ENCODE measurements at regions not wholly inside any gene's neighbourhood (a gene's known extent, or its start where the extent isn't known, plus 50 kb on each side); places are given as distances from the start of the nearest gene placed in this dataset.
A peak's percentile ranks its signal among the peaks of the same experiment; 100 is the strongest.
"Not testable (repeated sequence)": the region's sequence is repeated elsewhere in the genome, so short reads cannot be mapped to it uniquely, and the experiment has no call there.

DNA sequence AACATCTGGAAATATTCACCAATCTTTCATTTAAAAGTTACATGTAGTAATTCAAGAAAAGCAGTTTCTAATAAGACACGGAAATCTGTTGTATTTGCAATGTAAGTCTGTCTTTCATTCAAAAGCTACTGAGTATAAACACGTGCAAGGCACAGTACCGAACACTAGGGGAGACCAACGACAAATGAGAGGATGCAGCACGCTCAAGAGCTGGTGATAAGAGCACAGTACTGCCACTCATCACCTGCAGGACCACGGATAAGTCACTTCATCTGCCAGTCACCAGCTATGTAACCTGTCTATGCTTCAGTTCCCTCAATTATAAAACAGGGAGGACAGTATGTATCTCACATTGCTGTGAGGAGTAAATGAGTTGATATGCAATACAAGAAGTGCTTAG is 67.1 kb downstream of the CLEC18A start (continued):
- TF ChIP-seq SIN3A (IDR thresholded peaks at IDR 0.05; ENCODE audit: low read depth, low read length), result no peak
- TF ChIP-seq KDM1A (IDR thresholded peaks at IDR 0.05; ENCODE audit: borderline replicate concordance), result no peak
- TF ChIP-seq, protein P1, sequence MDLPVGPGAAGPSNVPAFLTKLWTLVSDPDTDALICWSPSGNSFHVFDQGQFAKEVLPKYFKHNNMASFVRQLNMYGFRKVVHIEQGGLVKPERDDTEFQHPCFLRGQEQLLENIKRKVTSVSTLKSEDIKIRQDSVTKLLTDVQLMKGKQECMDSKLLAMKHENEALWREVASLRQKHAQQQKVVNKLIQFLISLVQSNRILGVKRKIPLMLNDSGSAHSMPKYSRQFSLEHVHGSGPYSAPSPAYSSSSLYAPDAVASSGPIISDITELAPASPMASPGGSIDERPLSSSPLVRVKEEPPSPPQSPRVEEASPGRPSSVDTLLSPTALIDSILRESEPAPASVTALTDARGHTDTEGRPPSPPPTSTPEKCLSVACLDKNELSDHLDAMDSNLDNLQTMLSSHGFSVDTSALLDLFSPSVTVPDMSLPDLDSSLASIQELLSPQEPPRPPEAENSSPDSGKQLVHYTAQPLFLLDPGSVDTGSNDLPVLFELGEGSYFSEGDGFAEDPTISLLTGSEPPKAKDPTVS (IDR thresholded peaks at IDR 0.05; ENCODE audit: low read depth, low read length), result no peak
- no peak for TF ChIP-seq IRF4 (IDR thresholded peaks at IDR 0.05; ENCODE audit: low read depth, low read length)
- TF ChIP-seq, protein P2, sequence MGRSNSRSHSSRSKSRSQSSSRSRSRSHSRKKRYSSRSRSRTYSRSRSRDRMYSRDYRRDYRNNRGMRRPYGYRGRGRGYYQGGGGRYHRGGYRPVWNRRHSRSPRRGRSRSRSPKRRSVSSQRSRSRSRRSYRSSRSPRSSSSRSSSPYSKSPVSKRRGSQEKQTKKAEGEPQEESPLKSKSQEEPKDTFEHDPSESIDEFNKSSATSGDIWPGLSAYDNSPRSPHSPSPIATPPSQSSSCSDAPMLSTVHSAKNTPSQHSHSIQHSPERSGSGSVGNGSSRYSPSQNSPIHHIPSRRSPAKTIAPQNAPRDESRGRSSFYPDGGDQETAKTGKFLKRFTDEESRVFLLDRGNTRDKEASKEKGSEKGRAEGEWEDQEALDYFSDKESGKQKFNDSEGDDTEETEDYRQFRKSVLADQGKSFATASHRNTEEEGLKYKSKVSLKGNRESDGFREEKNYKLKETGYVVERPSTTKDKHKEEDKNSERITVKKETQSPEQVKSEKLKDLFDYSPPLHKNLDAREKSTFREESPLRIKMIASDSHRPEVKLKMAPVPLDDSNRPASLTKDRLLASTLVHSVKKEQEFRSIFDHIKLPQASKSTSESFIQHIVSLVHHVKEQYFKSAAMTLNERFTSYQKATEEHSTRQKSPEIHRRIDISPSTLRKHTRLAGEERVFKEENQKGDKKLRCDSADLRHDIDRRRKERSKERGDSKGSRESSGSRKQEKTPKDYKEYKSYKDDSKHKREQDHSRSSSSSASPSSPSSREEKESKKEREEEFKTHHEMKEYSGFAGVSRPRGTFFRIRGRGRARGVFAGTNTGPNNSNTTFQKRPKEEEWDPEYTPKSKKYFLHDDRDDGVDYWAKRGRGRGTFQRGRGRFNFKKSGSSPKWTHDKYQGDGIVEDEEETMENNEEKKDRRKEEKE (IDR thresholded peaks at IDR 0.05), result no peak
- no peak for TF ChIP-seq MEF2B (IDR thresholded peaks at IDR 0.05; ENCODE audit: partially characterized antibody, poor library complexity, severe bottlenecking)
- TF ChIP-seq, protein P3, sequence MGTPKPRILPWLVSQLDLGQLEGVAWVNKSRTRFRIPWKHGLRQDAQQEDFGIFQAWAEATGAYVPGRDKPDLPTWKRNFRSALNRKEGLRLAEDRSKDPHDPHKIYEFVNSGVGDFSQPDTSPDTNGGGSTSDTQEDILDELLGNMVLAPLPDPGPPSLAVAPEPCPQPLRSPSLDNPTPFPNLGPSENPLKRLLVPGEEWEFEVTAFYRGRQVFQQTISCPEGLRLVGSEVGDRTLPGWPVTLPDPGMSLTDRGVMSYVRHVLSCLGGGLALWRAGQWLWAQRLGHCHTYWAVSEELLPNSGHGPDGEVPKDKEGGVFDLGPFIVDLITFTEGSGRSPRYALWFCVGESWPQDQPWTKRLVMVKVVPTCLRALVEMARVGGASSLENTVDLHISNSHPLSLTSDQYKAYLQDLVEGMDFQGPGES (IDR thresholded peaks at IDR 0.05), result no peak
- no peak for TF ChIP-seq HDAC6 (IDR thresholded peaks at IDR 0.05; ENCODE audit: unreplicated experiment)
- no peak for TF ChIP-seq MYC (IDR thresholded peaks at IDR 0.05; ENCODE audit: insufficient read depth, insufficient read length, insufficient replicate concordance, low read length, severe bottlenecking)
- peak; percentile 35 for TF ChIP-seq SP1 (IDR thresholded peaks at IDR 0.05; ENCODE audit: low read depth, low read length)
- TF ChIP-seq RELB (IDR thresholded peaks at IDR 0.05; ENCODE audit: low read depth), result no peak
- TF ChIP-seq TBL1XR1 (IDR thresholded peaks at IDR 0.05; ENCODE audit: low read depth, low read length), result no peak
- no peak for TF ChIP-seq ZBTB4 (CRISPR knock-in tag; IDR thresholded peaks at IDR 0.05)
- TF ChIP-seq FOXK2 (IDR thresholded peaks at IDR 0.05), result no peak

- H3K27ac ChIP-seq (ENCODE audit: control insufficient read depth, insufficient read depth); H4K20me1 ChIP-seq (ENCODE audit: control insufficient read depth, insufficient read depth); H3K9me3 ChIP-seq (replicated peaks; ENCODE audit: control insufficient read depth, insufficient read depth, low read length); FAIRE-seq; BruUV-seq (replicated peaks); POLR2A ChIA-PET; DNase-seq (ENCODE audit: low read depth, low spot score); H3K9ac ChIP-seq (ENCODE audit: control insufficient read depth, insufficient read depth, low read length); intact Hi-C loops (cut with micrococcal nuclease; ENCODE audit: unreplicated experiment); H3K27me3 ChIP-seq (replicated peaks in 1 of 2; ENCODE audit: control insufficient read depth in 2 of 2, insufficient read depth in 2 of 2, low read length in 1 of 2); H3K79me2 ChIP-seq (ENCODE audit: control insufficient read depth, insufficient read depth, low read length); ATAC-seq; RAD21 ChIA-PET (ENCODE audit: unreplicated experiment); in situ Hi-C loops (cut with MboI); CTCF ChIA-PET; H2AFZ ChIP-seq (ENCODE audit: control insufficient read depth, low read depth, low read length); H3K4me2 ChIP-seq (ENCODE audit: control insufficient read depth, insufficient read depth); SMC1A ChIA-PET (ENCODE audit: uncharacterized antibody, unreplicated experiment); H3K4me1 ChIP-seq (ENCODE audit: control insufficient read depth, insufficient read depth, low read length); H3K4me3 ChIP-seq; H3K36me3 ChIP-seq (ENCODE audit: control insufficient read depth in 2 of 2, insufficient read depth in 2 of 2, low read length in 1 of 2): not testable (repeated sequence)
- 100% methylated on average over 5 of the region's 5 CpGs for WGBS (ENCODE audit: insufficient coverage, insufficient replicate concordance, low lambda C conversion rate, missing lambda C conversion rate)
Observed at GRCh38 chr16:70023207-70023606, 72.1 kb downstream of the CLEC18A start.

Data from GM12878 (cell line).